Fibroblast of lung (primary cell): ENCODE measurements at regions not wholly inside any gene's neighbourhood (a gene's known extent, or its start where the extent isn't known, plus 50 kb on each side); places are given as distances from the start of the nearest gene placed in this dataset.

ENCODE experiments used
- DNase-seq, 2 donors: peaks; one replicate each; pipeline versions ENCODE4 v3.0.0 to v3.0.0-alpha.2; 2010; ENCODE audit warnings: low read depth in 2 of 2
- H2AFZ ChIP-seq: 2 replicates; pipeline ENCODE4 v1.5.1; 2012; ENCODE audit warnings: low read length, control low read depth, inconsistent platforms
- H3K27ac ChIP-seq: 2 replicates; pipeline ENCODE4 v1.5.1; 2011; ENCODE audit warnings: low read length, control low read depth; ENCODE audit not compliant: insufficient read depth
- H3K27me3 ChIP-seq: 2 replicates; pipeline ENCODE4 v1.5.1; 2011; ENCODE audit warnings: mild to moderate bottlenecking, low read length; ENCODE audit not compliant: control insufficient read depth, insufficient read depth
- H3K36me3 ChIP-seq: 2 replicates; pipeline ENCODE4 v1.5.1; 2011; ENCODE audit warnings: low read length; ENCODE audit not compliant: control insufficient read depth, insufficient read depth
- H3K4me1 ChIP-seq: 2 replicates; pipeline ENCODE4 v1.5.1; 2011; ENCODE audit warnings: low read length; ENCODE audit not compliant: control insufficient read depth, insufficient read depth; ENCODE audit errors: extremely low read depth
- H3K4me2 ChIP-seq: 2 replicates; pipeline ENCODE4 v1.5.1; 2011; ENCODE audit warnings: low read length, control low read depth; ENCODE audit not compliant: insufficient read depth; ENCODE audit errors: extremely low read depth
- H3K4me3 ChIP-seq, 4 experiments: fragments of 200-600 bp in 1 of 4; sonication (generic) in 1 of 4; replicated peaks in 1 of 4; 2 replicates each; pipeline ENCODE4 v1.5.1; 2011 to 2016; ENCODE audit warnings: low read length in 4 of 4, low read depth in 3 of 4, mild to moderate bottlenecking in 3 of 4, control low read depth in 2 of 4, inconsistent platforms in 1 of 4, mixed read lengths in 1 of 4; ENCODE audit not compliant: insufficient read depth in 1 of 4; ENCODE audit errors: control extremely low read depth in 1 of 4
- H3K79me2 ChIP-seq: 2 replicates; pipeline ENCODE4 v1.5.1; 2012; ENCODE audit warnings: mild to moderate bottlenecking, low read length, inconsistent platforms; ENCODE audit not compliant: control insufficient read depth, insufficient read depth
- H3K9ac ChIP-seq: 2 replicates; pipeline ENCODE4 v1.5.1; 2011; ENCODE audit warnings: mild to moderate bottlenecking, low read length, control low read depth; ENCODE audit not compliant: insufficient read depth
- H3K9me3 ChIP-seq: 2 replicates; pipeline ENCODE4 v1.5.1; 2012; ENCODE audit warnings: low read depth, low read length; ENCODE audit not compliant: control insufficient read depth, insufficient read depth
- H4K20me1 ChIP-seq: 2 replicates; pipeline ENCODE4 v1.5.1; 2011; ENCODE audit warnings: low read length; ENCODE audit not compliant: control insufficient read depth, insufficient read depth; ENCODE audit errors: extremely low read depth
- CTCF ChIP-seq, 2 donors: IDR thresholded peaks in 1 of 2; conservative IDR thresholded peaks in 1 of 2; 1 replicate in 1 of 2; 2 replicates in 1 of 2; pipeline ENCODE4 v1.5.1; 2011 to 2012; ENCODE audit warnings: low read length in 2 of 2, control low read depth in 1 of 2, inconsistent platforms in 1 of 2, low read depth in 1 of 2, mild to moderate bottlenecking in 1 of 2
- EZH2 ChIP-seq: IDR thresholded peaks from 2 replicates; pipeline ENCODE4 v1.5.1; 2012; ENCODE audit warnings: low read length, control low read depth, mild to moderate bottlenecking; ENCODE audit errors: missing control alignments

- no peaks in the 10 kb centered on the region for H3K4me1 ChIP-seq
- H3K36me3 ChIP-seq: no peaks in the 10 kb centered on the region
- TF ChIP-seq EZH2 (no peak), CTCF (conservative IDR thresholded peaks at IDR 0.05 in 1 of 2, IDR thresholded peaks at IDR 0.05 in 1 of 2; ENCODE audit: low read depth in 1 of 2, low read length in 2 of 2) (no peak)
- no peak for DNase-seq
- H3K9me3 ChIP-seq: no peaks in the 10 kb centered on the region
- no peak overlapping the region for H2AFZ ChIP-seq
- no peaks in the 10 kb centered on the region for H3K27me3 ChIP-seq
- no peak overlapping the region for H3K4me2 ChIP-seq
- H3K4me3 ChIP-seq: no peak overlapping the region
- H4K20me1 ChIP-seq: no peaks in the 10 kb centered on the region
- H3K9ac ChIP-seq: no peak overlapping the region
- H3K27ac ChIP-seq: no peak overlapping the region
- no peaks in the 10 kb centered on the region for H3K79me2 ChIP-seq
Measured at GRCh38 chr5:104001136-104001535, 438.5 kb upstream of the NUDT12 start.

- Histone ChIP-seq H2AFZ (no peak overlapping the region), H3K27me3 (no peaks in the 10 kb centered on the region), H3K4me2 (no peak overlapping the region), H3K4me1 (no peaks in the 10 kb centered on the region), H3K4me3 (no peak overlapping the region), H3K27ac (no peak overlapping the region), H3K9ac (no peak overlapping the region), H4K20me1 (no peaks in the 10 kb centered on the region), H3K36me3 (no peaks in the 10 kb centered on the region), H3K9me3 (no peaks in the 10 kb centered on the region), H3K79me2 (no peaks in the 10 kb centered on the region)
- TF ChIP-seq CTCF (conservative IDR thresholded peaks at IDR 0.05 in 1 of 2, IDR thresholded peaks at IDR 0.05 in 1 of 2; ENCODE audit: low read depth in 1 of 2, low read length in 2 of 2) (no peak), EZH2 (no peak)
- DNase-seq: no peak
Measured at GRCh38 chr5:103993031-103993430, 430.4 kb upstream of the NUDT12 start.

GRCh38 chr5:103990064-103990463, 427.5 kb upstream of the NUDT12 start:
- Histone ChIP-seq H2AFZ (no peak overlapping the region), H3K4me1 (no peaks in the 10 kb centered on the region), H3K4me2 (no peak overlapping the region), H3K79me2 (no peaks in the 10 kb centered on the region), H3K9ac (no peak overlapping the region), H3K9me3 (no peaks in the 10 kb centered on the region), H4K20me1 (no peaks in the 10 kb centered on the region), H3K36me3 (no peaks in the 10 kb centered on the region), H3K27me3 (no peaks in the 10 kb centered on the region), H3K4me3 (no peak overlapping the region), H3K27ac (no peak overlapping the region)
- DNase-seq: no peak
- TF ChIP-seq CTCF (conservative IDR thresholded peaks at IDR 0.05 in 1 of 2, IDR thresholded peaks at IDR 0.05 in 1 of 2; ENCODE audit: low read depth in 1 of 2, low read length in 2 of 2) (no peak), EZH2 (no peak)
